ENCODE measurements at regions not wholly inside any gene's neighbourhood (a gene's known extent, or its start where the extent isn't known, plus 50 kb on each side); places are given as distances from the start of the nearest gene placed in this dataset.

DNA sequence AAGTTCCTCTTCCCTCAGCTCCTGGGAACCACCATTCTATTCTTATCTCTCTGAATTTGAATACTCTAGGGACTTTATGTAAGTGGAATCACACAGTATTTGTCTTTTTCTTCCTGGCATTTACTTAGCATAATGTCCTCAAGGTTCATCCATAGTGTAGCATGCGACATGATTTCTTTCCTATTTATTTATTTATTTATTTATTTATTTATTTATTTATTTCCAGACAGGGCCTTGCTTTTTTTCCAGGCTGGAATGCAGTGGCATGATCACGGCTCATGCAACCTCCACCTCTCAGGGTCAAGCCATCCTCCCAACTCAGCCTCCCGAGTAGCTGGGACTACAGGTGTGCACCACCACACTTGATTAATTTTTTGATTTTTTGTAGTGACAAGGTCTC is 142.1 kb downstream of the GPBP1 start:
- Histone ChIP-seq H3K27ac (no peak overlapping the region), H3K27me3 (no peaks in the 10 kb centered on the region), H3K4me3 (no peak overlapping the region), H3K36me3 (replicated peaks in 1 of 2; ENCODE audit: insufficient read depth in 1 of 2, low read depth in 2 of 2) (no peaks in the 10 kb centered on the region), H3K9me3 (no peaks in the 10 kb centered on the region), H3K4me1 (peaks cover 15% of the 10 kb centered on the region)
- intact Hi-C loops (cut with DNase I): no loop called here
- WGBS, 2 donors: 96 to 100% methylated on average over 3 of the region's 3 CpGs
- DNase-seq (no peak), ATAC-seq (no peak)
- TF ChIP-seq, protein P1, sequence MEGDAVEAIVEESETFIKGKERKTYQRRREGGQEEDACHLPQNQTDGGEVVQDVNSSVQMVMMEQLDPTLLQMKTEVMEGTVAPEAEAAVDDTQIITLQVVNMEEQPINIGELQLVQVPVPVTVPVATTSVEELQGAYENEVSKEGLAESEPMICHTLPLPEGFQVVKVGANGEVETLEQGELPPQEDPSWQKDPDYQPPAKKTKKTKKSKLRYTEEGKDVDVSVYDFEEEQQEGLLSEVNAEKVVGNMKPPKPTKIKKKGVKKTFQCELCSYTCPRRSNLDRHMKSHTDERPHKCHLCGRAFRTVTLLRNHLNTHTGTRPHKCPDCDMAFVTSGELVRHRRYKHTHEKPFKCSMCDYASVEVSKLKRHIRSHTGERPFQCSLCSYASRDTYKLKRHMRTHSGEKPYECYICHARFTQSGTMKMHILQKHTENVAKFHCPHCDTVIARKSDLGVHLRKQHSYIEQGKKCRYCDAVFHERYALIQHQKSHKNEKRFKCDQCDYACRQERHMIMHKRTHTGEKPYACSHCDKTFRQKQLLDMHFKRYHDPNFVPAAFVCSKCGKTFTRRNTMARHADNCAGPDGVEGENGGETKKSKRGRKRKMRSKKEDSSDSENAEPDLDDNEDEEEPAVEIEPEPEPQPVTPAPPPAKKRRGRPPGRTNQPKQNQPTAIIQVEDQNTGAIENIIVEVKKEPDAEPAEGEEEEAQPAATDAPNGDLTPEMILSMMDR (IDR thresholded peaks at IDR 0.05): no peak
- TF ChIP-seq POLR2A (IDR thresholded peaks at IDR 0.05): no peak
